DOHH2 (cell line): ENCODE measurements at regions not wholly inside any gene's neighbourhood (a gene's known extent, or its start where the extent isn't known, plus 50 kb on each side); places are given as distances from the start of the nearest gene placed in this dataset.

Experiments
- CTCF ChIP-seq: fragments of 200-600 bp; sonication (generic); IDR thresholded peaks from one replicate; pipeline ENCODE4 v1.5.1; 2014; ENCODE audit warnings: antibody characterized with exemption, mild to moderate bottlenecking, low read depth, low read length; ENCODE audit not compliant: poor library complexity, severe bottlenecking
- EZH2phosphoT487 ChIP-seq: fragments of 200-600 bp; sonication (generic); IDR thresholded peaks from 2 replicates; pipeline ENCODE4 v1.6.1; 2017; ENCODE audit warnings: borderline replicate concordance, mild to moderate bottlenecking, antibody characterized with exemption, low read length, moderate library complexity, mixed read lengths

- TF ChIP-seq CTCF, result no peak
- no peak for TF ChIP-seq EZH2phosphoT487
Observed at GRCh38 chr10:36157486-36157885, 515.4 kb upstream of the FZD8 start.
